SK-N-MC (cell line): ENCODE measurements at regions not wholly inside any gene's neighbourhood (a gene's known extent, or its start where the extent isn't known, plus 50 kb on each side); places are given as distances from the start of the nearest gene placed in this dataset.

Source experiments
- EZH2 ChIP-seq: fragments of 200-600 bp; sonication (generic); IDR thresholded peaks from one replicate; pipeline ENCODE4 v1.6.1; 2017; ENCODE audit warnings: antibody characterized with exemption
- FOXP2 ChIP-seq: optimal IDR thresholded peaks from 2 replicates; pipeline ENCODE3; 2011; ENCODE audit warnings: mild to moderate bottlenecking, moderate library complexity; ENCODE audit not compliant: insufficient read depth; ENCODE audit errors: extremely low read length, control extremely low read depth
- POLR2AphosphoS5 ChIP-seq: IDR thresholded peaks from 2 replicates; pipeline ENCODE4 v1.6.1; 2012; ENCODE audit warnings: mild to moderate bottlenecking, low read depth, low read length, borderline replicate concordance

GRCh38 chr13:47480951-47481350, 520.1 kb downstream of the SUCLA2 start:
- TF ChIP-seq POLR2AphosphoS5: no peak
- no peak for TF ChIP-seq FOXP2
- no peak for TF ChIP-seq EZH2
